ENCODE measurements at regions not wholly inside any gene's neighbourhood (a gene's known extent, or its start where the extent isn't known, plus 50 kb on each side); places are given as distances from the start of the nearest gene placed in this dataset.

GRCh38 chr3:20861454-20861853 is 675.4 kb upstream of the SGO1 start:
- TF ChIP-seq CTCF (IDR thresholded peaks at IDR 0.05; ENCODE audit: poor library complexity, severe bottlenecking) (no peak), RAD21 (conservative IDR thresholded peaks at IDR 0.05) (no peak), EZH2 (IDR thresholded peaks at IDR 0.05; ENCODE audit: borderline replicate concordance, insufficient read depth, low read length, poor library complexity, severe bottlenecking) (no peak), POLR2AphosphoS5 (IDR thresholded peaks at IDR 0.05) (no peak), REST (IDR thresholded peaks at IDR 0.05; ENCODE audit: borderline replicate concordance) (no peak), EP300 (conservative IDR thresholded peaks at IDR 0.05; ENCODE audit: poor library complexity, severe bottlenecking) (no peak), TAF1 (IDR thresholded peaks at IDR 0.05; ENCODE audit: low read depth) (no peak), SMC3 (conservative IDR thresholded peaks at IDR 0.05; ENCODE audit: poor library complexity) (no peak)

Measured in neural cell (in vitro differentiated cells).